Astrocyte (in vitro differentiated cells and primary cell): ENCODE measurements at regions not wholly inside any gene's neighbourhood (a gene's known extent, or its start where the extent isn't known, plus 50 kb on each side); places are given as distances from the start of the nearest gene placed in this dataset.

Experiments
- EZH2 ChIP-seq: IDR thresholded peaks from 2 replicates; pipeline ENCODE4 v1.6.1; 2012; ENCODE audit warnings: mild to moderate bottlenecking, low read length, inconsistent platforms; ENCODE audit not compliant: insufficient read depth
- TF ChIP-seq, protein P1 (sequence below): IDR thresholded peaks from 2 replicates; pipeline ENCODE4 v1.5.1; 2011; ENCODE audit warnings: low read depth, mild to moderate bottlenecking, inconsistent platforms, low read length, moderate library complexity; ENCODE audit not compliant: insufficient read depth

- TF ChIP-seq, protein P1, sequence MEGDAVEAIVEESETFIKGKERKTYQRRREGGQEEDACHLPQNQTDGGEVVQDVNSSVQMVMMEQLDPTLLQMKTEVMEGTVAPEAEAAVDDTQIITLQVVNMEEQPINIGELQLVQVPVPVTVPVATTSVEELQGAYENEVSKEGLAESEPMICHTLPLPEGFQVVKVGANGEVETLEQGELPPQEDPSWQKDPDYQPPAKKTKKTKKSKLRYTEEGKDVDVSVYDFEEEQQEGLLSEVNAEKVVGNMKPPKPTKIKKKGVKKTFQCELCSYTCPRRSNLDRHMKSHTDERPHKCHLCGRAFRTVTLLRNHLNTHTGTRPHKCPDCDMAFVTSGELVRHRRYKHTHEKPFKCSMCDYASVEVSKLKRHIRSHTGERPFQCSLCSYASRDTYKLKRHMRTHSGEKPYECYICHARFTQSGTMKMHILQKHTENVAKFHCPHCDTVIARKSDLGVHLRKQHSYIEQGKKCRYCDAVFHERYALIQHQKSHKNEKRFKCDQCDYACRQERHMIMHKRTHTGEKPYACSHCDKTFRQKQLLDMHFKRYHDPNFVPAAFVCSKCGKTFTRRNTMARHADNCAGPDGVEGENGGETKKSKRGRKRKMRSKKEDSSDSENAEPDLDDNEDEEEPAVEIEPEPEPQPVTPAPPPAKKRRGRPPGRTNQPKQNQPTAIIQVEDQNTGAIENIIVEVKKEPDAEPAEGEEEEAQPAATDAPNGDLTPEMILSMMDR = no peak
- no peak for TF ChIP-seq EZH2
These were observed 556.5 kb downstream of the BMP2 start for GRCh38 chr20:7323957-7324356.
